ENCODE measurements at regions not wholly inside any gene's neighbourhood (a gene's known extent, or its start where the extent isn't known, plus 50 kb on each side); places are given as distances from the start of the nearest gene placed in this dataset.

DNA sequence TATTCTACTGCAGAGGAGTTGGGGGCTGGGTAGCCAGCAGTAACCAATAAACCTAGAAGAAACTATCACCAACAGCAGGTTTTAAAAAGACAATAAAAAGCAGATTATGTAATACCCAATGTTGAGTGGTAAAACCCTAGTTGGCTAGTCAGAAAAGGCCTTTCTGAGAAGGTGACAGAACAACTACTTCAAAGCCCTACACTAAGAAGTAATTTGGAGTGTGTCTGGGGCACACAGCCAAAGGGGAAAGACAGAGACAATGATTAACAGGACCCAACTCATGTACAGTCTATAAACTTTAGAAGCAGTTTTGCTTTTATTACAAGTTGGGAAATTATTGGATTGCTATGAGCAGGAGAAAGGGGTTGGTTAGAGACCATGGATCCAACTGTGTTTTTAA lies 77.2 kb upstream of the TMEM106B start:
- TF ChIP-seq, protein P1, sequence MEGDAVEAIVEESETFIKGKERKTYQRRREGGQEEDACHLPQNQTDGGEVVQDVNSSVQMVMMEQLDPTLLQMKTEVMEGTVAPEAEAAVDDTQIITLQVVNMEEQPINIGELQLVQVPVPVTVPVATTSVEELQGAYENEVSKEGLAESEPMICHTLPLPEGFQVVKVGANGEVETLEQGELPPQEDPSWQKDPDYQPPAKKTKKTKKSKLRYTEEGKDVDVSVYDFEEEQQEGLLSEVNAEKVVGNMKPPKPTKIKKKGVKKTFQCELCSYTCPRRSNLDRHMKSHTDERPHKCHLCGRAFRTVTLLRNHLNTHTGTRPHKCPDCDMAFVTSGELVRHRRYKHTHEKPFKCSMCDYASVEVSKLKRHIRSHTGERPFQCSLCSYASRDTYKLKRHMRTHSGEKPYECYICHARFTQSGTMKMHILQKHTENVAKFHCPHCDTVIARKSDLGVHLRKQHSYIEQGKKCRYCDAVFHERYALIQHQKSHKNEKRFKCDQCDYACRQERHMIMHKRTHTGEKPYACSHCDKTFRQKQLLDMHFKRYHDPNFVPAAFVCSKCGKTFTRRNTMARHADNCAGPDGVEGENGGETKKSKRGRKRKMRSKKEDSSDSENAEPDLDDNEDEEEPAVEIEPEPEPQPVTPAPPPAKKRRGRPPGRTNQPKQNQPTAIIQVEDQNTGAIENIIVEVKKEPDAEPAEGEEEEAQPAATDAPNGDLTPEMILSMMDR (IDR thresholded peaks at IDR 0.05): no peak
- TF ChIP-seq POLR2A (IDR thresholded peaks at IDR 0.05): no peak

Measured in heart left ventricle (tissue), 13 donors.